KOPT-K1 (cell line): ENCODE measurements at regions not wholly inside any gene's neighbourhood (a gene's known extent, or its start where the extent isn't known, plus 50 kb on each side); places are given as distances from the start of the nearest gene placed in this dataset.

ENCODE experiments used
- H3K27ac ChIP-seq: fragments of 200-600 bp; sonication (generic); 2 replicates; pipeline ENCODE4 v1.5.1; 2016; ENCODE audit warnings: antibody characterized with exemption, mild to moderate bottlenecking, low read depth, low read length; ENCODE audit not compliant: poor library complexity, severe bottlenecking
- H3K36me3 ChIP-seq: fragments of 200-600 bp; sonication (generic); 2 replicates; pipeline ENCODE4 v1.5.1; 2017; ENCODE audit warnings: antibody characterized with exemption, mild to moderate bottlenecking, low read length, moderate library complexity; ENCODE audit not compliant: insufficient read depth
- H3K9me3 ChIP-seq: fragments of 200-600 bp; sonication (generic); 2 replicates; pipeline ENCODE4 v1.5.1; 2017; ENCODE audit warnings: antibody characterized with exemption, low read length, mild to moderate bottlenecking; ENCODE audit not compliant: insufficient read depth, poor library complexity, severe bottlenecking

DNA sequence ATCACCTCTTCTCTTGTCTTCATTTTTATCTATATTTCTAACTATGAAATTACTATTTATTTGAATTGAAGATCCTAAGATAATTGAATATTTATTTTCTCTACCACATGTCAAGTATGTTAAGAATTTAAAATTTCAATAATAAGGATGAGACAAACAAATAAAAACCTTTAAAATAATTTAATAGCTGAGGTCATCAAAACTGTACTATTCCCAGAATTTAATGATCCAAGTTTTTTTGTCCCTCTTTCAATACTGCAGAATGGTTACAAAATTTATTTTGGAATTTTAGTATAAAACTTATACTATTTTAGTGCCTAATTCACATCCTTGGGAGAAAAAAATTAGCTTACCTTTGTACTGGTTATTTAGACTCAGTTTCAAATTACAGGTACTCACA, 774.9 kb downstream of the ROBO2 start:
- H3K27ac ChIP-seq = no peak overlapping the region
- H3K36me3 ChIP-seq = no peaks in the 10 kb centered on the region
- no peaks in the 10 kb centered on the region for H3K9me3 ChIP-seq

DNA sequence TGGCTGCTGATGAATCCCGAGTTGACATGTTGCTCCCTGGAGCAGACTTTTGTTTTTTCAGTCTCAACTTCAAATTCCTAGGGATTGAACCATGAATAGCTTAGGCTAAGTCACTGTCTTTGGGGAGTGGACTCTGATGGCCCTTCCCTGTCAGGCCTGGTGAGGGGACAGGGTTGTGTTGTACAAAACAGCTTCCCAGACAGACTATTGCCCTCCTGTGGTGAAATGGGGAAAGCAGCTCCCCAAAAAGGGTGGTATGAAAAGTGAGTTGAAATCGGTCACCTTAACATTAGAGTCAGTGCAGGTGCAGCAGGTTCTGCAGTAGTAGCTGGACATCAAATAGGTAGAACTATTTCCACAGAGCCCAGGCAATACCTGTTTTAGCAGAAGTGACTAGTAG, 775.6 kb downstream of the ROBO2 start:
- H3K36me3 ChIP-seq = no peaks in the 10 kb centered on the region

DNA sequence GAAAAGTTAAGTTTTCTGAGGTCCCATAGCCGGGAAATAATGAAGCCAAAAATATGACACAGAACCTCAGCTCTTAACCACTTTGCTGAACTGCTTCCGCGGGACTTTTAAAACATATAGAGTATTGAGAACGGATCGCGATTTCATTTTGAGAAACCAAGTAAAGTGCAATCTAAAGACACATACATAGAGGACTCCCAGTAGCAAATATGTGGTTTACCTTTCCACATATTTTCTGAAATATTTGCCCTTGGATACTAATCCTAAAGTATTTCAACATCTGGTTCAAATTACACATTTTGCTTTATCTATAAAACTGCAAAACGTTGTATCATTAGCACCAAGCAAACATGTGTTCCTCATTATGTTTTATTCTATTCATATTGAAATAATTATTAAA, 776.5 kb downstream of the ROBO2 start:
- Histone ChIP-seq H3K36me3 (no peaks in the 10 kb centered on the region), H3K9me3 (no peaks in the 10 kb centered on the region), H3K27ac (no peak overlapping the region)

More for the DNA sequence above, 775.6 kb downstream of the ROBO2 start:
- no peak overlapping the region for H3K27ac ChIP-seq
- H3K9me3 ChIP-seq = no peaks in the 10 kb centered on the region

DNA sequence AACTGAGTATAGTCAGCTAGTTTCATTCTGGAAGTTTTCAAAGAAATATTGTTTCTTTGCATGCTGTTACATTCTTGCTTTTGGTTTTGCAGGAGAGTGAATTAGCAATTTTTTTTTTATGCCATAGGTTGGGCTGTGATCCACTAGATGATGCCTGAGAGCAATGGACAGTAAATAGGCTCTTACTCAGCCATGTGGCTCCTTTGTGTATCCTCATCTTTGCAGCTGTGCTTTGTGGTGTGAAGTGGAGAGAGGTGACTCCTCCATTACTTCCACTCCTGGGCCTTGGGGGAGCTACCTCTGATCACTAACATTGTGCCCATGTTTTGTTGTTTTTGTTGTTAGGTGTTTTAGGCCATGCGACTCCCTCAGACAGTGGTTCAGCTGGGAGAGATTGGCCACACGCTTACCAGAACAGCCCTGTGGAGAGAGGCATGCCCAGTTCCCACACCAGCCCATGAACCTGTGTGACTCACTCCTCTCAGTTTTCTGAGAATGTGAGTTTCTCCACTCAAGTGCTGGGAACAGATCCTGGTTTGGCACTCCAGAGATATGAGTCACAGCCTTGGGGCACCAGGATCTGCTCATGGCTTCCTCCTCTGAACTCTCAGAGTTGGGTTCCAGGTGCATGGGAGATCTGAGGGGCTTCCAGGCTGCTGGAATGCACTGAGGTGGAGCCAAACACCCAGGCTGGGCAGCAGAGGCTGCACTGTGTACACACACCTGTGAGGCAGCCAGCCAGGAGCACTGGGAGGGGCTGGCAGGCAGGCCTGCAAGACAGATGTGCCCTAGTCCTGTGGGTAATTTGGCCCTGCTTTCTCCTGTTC, 785.3 kb downstream of the ROBO2 start:
- H3K27ac ChIP-seq = no peak overlapping the region
- H3K36me3 ChIP-seq = no peaks in the 10 kb centered on the region
- no peaks in the 10 kb centered on the region for H3K9me3 ChIP-seq

DNA sequence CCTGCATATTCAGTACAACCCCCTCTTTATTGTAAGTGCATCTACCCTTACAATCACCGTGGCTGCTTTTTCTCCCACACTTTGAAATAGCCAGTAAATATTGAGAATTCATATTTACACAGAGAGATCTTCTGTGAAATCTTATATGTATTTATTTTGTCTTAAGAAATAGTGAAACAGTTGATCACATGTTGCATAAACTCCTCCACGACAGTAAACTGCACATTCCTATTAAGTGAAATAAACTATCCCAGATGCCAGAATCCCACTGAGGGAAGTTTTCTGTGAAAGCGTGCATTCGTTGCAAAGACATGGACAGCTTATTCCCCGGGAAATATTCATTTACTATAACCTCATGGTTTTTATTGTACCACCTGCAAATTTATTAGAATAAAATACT, 796.0 kb downstream of the ROBO2 start:
- H3K27ac ChIP-seq = no peak overlapping the region
- no peaks in the 10 kb centered on the region for H3K36me3 ChIP-seq
- H3K9me3 ChIP-seq = no peaks in the 10 kb centered on the region

DNA sequence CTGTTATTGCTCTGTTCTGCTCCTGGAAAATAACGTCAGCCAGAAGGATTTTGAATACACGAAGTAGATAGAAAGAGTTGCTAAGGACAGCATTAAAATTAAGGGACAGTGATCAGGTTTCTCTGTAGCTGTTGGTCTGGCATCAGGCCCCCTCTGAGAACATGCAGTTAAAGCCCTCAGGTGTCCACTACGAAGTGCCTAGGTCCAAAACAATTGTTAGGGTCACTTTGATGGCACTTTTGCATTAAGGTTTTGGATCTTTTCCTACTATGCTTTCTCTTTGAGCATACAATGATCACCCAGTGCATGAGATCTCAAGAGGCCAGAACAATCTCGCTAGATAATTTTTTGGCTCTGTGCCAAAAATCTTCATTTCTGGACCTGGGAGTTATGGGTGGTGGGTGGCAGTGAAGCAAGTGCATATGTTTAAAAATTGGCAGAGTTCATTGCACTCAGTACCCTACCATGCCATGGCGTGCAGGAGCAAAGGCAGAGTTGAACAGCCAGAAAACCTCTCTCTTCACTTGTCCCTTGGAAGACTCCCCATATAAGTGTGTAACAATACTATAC, 797.6 kb downstream of the ROBO2 start:
- Histone ChIP-seq H3K27ac (no peak overlapping the region), H3K9me3 (no peaks in the 10 kb centered on the region), H3K36me3 (no peaks in the 10 kb centered on the region)

DNA sequence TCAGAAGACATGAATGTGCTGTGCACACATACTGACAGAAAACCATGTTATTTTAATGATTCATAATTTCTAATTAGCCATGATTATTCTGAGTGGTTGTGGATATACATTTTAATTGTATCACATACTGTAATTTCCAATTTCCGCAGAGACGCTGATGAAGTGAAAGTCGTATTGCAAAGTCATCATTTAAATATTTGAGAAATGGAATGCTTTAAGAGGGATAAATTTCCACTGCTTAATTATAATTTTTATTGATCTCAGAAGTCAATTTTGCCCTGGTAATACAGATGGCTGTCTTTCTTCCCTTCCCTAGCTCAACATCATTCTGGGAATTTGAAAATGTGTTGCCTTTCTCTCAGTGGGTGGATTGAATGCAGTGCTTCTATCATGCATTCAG, 819.3 kb downstream of the ROBO2 start:
- Histone ChIP-seq H3K27ac (no peak overlapping the region), H3K36me3 (no peaks in the 10 kb centered on the region), H3K9me3 (no peaks in the 10 kb centered on the region)

DNA sequence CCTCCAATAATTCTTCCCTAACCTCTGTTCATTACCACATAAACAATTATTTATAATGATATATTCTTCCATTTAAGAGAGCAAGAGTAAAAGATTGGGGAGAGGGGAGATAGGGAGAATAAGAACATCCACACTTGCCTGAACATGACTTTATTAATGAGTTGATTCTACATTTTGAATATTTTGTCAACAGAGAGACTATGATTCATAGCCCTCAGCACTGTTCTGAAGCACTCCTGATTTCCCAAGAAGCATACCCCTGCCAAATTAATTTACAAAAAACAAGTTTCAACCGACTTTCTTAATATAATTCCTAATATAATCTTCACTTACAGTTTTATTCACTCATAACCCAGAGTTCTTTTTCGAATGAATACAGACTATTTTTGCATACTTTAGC, 828.8 kb downstream of the ROBO2 start:
- Histone ChIP-seq H3K9me3 (no peaks in the 10 kb centered on the region), H3K36me3 (no peaks in the 10 kb centered on the region), H3K27ac (no peak overlapping the region)

DNA sequence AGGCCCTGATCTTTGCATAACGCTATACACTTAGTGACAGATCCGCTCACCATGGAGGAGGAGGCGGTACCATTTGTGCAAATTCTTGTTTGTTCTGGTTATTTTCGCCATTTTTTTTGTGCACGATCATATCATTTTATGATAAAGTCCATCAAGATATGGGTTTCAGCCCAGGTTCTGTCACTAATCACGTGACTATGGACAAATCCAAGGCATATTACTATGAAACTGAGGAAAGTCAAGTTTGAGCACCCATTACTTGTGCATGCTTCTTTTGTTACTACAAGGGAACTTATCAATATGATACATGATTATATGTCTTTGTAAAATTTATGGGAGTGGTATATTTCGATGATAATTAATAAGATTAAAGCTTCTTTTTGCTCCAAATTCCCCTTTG, 829.5 kb downstream of the ROBO2 start:
- no peak overlapping the region for H3K27ac ChIP-seq
- no peaks in the 10 kb centered on the region for H3K36me3 ChIP-seq
- H3K9me3 ChIP-seq = no peaks in the 10 kb centered on the region

DNA sequence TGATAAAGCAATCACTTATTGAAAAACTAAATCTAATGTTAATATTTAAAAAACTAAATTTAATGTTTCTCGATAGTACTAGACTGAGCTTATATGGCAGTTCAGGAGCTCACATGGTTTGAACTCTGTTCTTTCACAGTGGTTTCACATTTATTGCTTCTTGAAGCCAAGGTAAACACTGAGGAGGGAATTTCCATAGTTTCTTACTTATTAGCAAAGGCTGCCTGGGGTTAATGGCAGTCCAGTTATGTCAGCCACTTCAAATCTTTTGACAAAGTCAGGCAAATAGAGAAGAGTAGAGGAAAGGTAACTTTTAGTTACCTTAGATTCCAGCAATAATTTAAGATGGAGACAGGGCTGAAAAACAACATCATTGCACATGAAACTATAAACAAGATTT, 831.5 kb downstream of the ROBO2 start:
- Histone ChIP-seq H3K27ac (no peak overlapping the region), H3K9me3 (no peaks in the 10 kb centered on the region)

DNA sequence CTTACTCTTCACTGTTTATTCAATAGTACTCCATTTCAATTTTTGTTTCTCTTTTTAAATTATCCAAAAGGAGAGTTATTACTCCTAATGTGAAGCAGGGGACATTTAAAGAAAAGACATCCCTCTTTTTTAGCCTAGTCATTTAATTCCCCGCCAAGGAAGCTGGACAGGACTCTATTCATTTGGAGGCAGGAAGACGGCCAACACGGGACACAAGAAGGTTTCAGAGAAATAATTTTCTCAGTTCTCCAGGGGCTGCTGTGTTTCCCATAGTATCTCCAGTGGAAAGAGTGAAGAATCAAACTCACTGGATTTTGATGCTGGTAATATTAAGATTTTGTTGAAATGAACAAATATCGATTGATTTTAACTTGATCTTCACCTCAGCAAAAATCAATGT, 833.7 kb downstream of the ROBO2 start:
- Histone ChIP-seq H3K27ac (no peak overlapping the region), H3K36me3 (no peaks in the 10 kb centered on the region), H3K9me3 (no peaks in the 10 kb centered on the region)

More for the DNA sequence above, 831.5 kb downstream of the ROBO2 start:
- no peaks in the 10 kb centered on the region for H3K36me3 ChIP-seq

DNA sequence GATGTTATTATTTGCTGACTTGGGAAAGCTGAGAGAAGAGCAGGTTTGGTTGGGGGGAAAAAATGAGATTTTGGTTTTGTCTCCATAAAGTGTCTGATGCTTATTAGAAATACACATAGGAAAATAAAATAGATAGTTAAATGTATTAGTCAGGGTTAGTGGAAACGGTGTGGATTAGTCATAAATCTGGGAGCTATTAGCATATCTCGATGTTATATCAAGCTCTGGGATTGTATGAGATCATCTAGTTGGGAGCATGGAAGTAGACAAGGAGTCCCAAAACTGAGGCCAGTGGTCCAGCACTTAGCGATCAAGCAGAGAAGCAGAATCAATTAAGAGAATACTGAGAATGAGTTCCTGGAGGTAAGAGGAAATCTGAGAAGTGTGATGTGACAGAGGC, 845.5 kb downstream of the ROBO2 start:
- H3K9me3 ChIP-seq = no peaks in the 10 kb centered on the region
- H3K27ac ChIP-seq = no peak overlapping the region

DNA sequence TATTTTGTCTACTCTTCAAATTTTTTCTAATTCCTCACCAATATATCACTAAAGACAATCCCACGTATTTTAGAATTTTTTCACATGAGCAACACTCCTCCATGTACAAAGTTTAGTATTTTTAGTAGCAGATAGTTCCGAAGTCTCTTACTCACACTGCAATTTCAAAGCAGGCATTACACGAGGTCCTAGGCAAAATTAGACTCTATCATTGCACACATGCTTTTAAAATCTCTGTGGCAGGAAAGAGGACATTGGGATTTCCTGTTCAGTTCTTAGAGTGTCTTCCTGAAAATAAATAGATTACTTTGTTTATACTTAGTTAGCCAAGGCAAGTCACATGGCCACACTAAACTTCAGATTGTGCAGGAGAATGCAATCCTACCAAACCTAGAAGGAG, 847.7 kb downstream of the ROBO2 start:
- H3K27ac ChIP-seq = no peak overlapping the region
- H3K9me3 ChIP-seq = no peaks in the 10 kb centered on the region
- no peaks in the 10 kb centered on the region for H3K36me3 ChIP-seq

More for the DNA sequence above, 845.5 kb downstream of the ROBO2 start:
- H3K36me3 ChIP-seq = no peaks in the 10 kb centered on the region

DNA sequence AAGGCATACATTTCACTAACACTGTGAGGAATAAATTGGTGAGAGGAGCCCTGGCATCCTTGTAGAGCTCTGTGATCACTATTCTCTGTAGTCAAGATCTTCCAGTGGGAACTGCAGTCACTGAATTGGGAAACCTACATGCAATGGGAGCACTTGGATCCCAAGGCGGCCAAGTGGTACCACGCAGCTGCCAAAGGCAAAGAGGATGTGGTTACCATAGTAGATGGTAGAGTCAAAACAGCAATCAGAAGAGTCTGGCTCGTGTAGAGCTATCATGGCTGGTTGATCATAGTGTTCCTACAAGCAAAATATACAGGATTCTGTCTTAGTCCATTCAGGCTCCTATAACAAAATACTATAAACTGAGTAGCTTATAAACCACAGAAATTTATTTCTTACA, 849.7 kb downstream of the ROBO2 start:
- Histone ChIP-seq H3K27ac (no peak overlapping the region), H3K9me3 (no peaks in the 10 kb centered on the region), H3K36me3 (no peaks in the 10 kb centered on the region)

DNA sequence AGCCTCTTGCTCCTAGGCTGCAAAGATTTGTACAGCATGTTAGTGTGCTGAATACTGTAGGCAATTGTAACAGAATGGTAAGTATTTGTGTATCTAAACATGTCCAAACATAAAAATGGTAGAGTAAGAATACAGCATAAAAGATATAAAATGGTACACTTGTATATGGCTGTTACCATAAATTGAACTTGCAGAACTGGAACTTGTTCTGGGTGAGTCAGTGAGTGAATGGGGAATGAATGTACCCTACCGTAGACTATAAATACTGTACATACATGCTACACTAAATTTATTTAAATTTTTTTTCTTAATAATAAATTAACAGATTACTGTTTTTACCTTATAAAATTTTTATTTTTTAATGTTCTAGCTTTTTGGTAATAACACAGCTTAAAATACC, 858.7 kb downstream of the ROBO2 start:
- no peaks in the 10 kb centered on the region for H3K9me3 ChIP-seq
- no peak overlapping the region for H3K27ac ChIP-seq
- no peaks in the 10 kb centered on the region for H3K36me3 ChIP-seq

DNA sequence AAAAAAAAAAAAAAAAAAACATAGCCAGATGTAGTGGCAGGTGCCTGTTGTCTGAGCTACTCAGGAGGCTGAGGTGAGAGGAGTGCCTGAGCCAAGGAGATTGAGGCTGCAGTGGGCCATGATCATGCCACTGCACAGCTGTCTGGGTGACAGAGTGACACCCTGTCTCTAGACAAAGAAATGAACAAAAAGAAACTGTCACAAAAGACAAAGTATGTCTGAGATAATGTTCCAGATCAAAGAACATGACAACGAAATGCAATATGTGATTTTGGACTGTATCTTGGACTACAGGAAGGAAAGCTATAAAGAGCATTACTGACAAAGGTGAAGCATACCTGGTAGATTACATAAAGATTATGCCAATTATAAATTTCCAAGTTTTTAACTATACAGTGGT, 862.8 kb downstream of the ROBO2 start:
- H3K9me3 ChIP-seq = no peaks in the 10 kb centered on the region
- H3K36me3 ChIP-seq = no peaks in the 10 kb centered on the region
- H3K27ac ChIP-seq = no peak overlapping the region
